ENCODE measurements at regions not wholly inside any gene's neighbourhood (a gene's known extent, or its start where the extent isn't known, plus 50 kb on each side); places are given as distances from the start of the nearest gene placed in this dataset.

DNA sequence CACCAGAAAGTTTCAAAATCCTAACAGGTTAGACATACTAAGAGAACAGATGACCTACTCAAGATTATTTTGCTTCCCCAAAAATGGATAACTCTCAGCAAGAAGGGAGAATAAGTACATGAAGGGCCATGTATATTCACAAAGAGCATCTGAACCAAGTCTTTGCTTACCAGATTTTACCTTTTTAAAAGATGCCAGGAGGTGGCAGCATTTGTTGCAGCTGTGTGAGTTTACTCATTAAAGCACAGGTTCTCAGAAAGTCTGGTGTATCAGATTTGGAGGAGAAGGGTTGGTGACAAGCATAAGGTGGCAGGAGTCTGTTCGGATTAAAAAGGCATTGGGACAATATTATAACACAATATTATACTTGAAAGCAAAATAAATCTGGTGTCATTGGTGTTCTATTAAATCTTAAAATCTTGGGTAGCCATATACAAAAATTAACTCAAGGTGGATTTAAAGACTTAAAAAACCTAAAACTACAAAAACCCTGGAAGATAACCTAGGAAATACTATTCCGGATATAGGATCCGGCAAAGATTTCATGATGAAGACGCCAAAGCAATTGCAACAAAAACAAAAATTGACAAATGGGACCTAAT, 51.3 kb upstream of the NFKB1 start:
- no peaks in the 10 kb centered on the region for H3K9me3 ChIP-seq (replicated peaks; ENCODE audit: control insufficient read depth, insufficient read depth, low read depth, low read length)
- H3K9me1 ChIP-seq (ENCODE audit: control insufficient read depth, insufficient read depth, low read length): no peaks in the 10 kb centered on the region
- DNase-seq (ENCODE audit: extremely low read depth in 1 of 4, low spot score in 3 of 4): peak; percentile 22 to 64 (median 32)
- H3K27ac ChIP-seq (ENCODE audit: extremely low read depth, low read depth, low read length): no peak overlapping the region
- H4K20me1 ChIP-seq (replicated peaks; ENCODE audit: control insufficient read depth, insufficient read depth, low read length): no peaks in the 10 kb centered on the region
- BruUV-seq (replicated peaks): no TSS peak
- in situ Hi-C loops (cut with MboI): loop anchor here (5.0 to 10.0 kb wide), 2 partner anchors 147 to 555 kb away; no protein-coding TSS in a partner anchor
- ATAC-seq: peak; percentile 83
- H3K36me3 ChIP-seq (ENCODE audit: control insufficient read depth, insufficient read depth, low read length): no peaks in the 10 kb centered on the region
- no peak overlapping the region; the same call in 1 of the 2 replicates for H2AFZ ChIP-seq (ENCODE audit: low read depth, low read length)
- no peaks in the 10 kb centered on the region; a peak in 1 of 5 replicates for H3K27me3 ChIP-seq (ENCODE audit: control insufficient read depth in 2 of 2, insufficient read depth in 2 of 2, low read length in 2 of 2)
- H3K4me2 ChIP-seq (ENCODE audit: insufficient read depth, low read length): no peak overlapping the region
- H3K4me1 ChIP-seq (replicated peaks in 1 of 2; ENCODE audit: control insufficient read depth in 2 of 2, insufficient read depth in 2 of 2, low read length in 2 of 2): peaks cover 0 to 2% of the 10 kb centered on the region in 2 experiments; a peak in 2 of 5 replicates
- ChIA-PET CTCF (ENCODE audit: low intra/inter-chr PET ratio) (interaction anchor here (0.7 to 1.3 kb wide), 3 partner anchors 160 to 579 kb away, joined by 3 to 5 read pairs (median 3); no protein-coding TSS in a partner anchor), POLR2A (no interaction called here)
- FAIRE-seq: peak; percentile 79
- WGBS (ENCODE audit: insufficient coverage, low coverage, missing lambda C conversion rate): 3% methylated on average over 4 of the region's 4 CpGs
- intact Hi-C loops (cut with micrococcal nuclease): loop anchor here (2.0 to 5.0 kb wide), 5 partner anchors 52 to 642 kb away; partner anchors contain the start of gene NFKB1
- H3K79me2 ChIP-seq (ENCODE audit: control insufficient read depth, insufficient read depth, low read length): no peaks in the 10 kb centered on the region
- no peak overlapping the region for H3K9ac ChIP-seq (ENCODE audit: insufficient read depth in 1 of 2, low read depth in 2 of 2, low read length in 2 of 2)
- H3K4me3 ChIP-seq: no peak overlapping the region
- TF ChIP-seq CCAR2 (IDR thresholded peaks at IDR 0.05; ENCODE audit: low read depth, low read length) (no peak), MAZ (CRISPR knock-in tag; conservative IDR thresholded peaks at IDR 0.05 in 1 of 2, IDR thresholded peaks at IDR 0.05 in 1 of 2) (no peak), NR2C1 (IDR thresholded peaks at IDR 0.05) (no peak), NR2C1 (tag; IDR thresholded peaks at IDR 0.05) (no peak), TAF1 (IDR thresholded peaks at IDR 0.05; ENCODE audit: control insufficient read depth, extremely low read depth, insufficient read depth, low read length, severe bottlenecking) (no peak), CREB1 (IDR thresholded peaks at IDR 0.05) (no peak), CREB1 (CRISPR knock-in tag; IDR thresholded peaks at IDR 0.05) (no peak), TFAM (CRISPR knock-in tag; conservative IDR thresholded peaks at IDR 0.05) (no peak)
- TF ChIP-seq, protein P1, sequence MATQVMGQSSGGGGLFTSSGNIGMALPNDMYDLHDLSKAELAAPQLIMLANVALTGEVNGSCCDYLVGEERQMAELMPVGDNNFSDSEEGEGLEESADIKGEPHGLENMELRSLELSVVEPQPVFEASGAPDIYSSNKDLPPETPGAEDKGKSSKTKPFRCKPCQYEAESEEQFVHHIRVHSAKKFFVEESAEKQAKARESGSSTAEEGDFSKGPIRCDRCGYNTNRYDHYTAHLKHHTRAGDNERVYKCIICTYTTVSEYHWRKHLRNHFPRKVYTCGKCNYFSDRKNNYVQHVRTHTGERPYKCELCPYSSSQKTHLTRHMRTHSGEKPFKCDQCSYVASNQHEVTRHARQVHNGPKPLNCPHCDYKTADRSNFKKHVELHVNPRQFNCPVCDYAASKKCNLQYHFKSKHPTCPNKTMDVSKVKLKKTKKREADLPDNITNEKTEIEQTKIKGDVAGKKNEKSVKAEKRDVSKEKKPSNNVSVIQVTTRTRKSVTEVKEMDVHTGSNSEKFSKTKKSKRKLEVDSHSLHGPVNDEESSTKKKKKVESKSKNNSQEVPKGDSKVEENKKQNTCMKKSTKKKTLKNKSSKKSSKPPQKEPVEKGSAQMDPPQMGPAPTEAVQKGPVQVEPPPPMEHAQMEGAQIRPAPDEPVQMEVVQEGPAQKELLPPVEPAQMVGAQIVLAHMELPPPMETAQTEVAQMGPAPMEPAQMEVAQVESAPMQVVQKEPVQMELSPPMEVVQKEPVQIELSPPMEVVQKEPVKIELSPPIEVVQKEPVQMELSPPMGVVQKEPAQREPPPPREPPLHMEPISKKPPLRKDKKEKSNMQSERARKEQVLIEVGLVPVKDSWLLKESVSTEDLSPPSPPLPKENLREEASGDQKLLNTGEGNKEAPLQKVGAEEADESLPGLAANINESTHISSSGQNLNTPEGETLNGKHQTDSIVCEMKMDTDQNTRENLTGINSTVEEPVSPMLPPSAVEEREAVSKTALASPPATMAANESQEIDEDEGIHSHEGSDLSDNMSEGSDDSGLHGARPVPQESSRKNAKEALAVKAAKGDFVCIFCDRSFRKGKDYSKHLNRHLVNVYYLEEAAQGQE (IDR thresholded peaks at IDR 0.05; ENCODE audit: borderline replicate concordance): peak; percentile 78
- TF ChIP-seq, protein P1 (CRISPR knock-in tag; IDR thresholded peaks at IDR 0.05; ENCODE audit: low read depth): no peak
- TF ChIP-seq, protein P2, sequence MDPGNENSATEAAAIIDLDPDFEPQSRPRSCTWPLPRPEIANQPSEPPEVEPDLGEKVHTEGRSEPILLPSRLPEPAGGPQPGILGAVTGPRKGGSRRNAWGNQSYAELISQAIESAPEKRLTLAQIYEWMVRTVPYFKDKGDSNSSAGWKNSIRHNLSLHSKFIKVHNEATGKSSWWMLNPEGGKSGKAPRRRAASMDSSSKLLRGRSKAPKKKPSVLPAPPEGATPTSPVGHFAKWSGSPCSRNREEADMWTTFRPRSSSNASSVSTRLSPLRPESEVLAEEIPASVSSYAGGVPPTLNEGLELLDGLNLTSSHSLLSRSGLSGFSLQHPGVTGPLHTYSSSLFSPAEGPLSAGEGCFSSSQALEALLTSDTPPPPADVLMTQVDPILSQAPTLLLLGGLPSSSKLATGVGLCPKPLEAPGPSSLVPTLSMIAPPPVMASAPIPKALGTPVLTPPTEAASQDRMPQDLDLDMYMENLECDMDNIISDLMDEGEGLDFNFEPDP (CRISPR knock-in tag; IDR thresholded peaks at IDR 0.05): no peak
- TF ChIP-seq, protein P3, sequence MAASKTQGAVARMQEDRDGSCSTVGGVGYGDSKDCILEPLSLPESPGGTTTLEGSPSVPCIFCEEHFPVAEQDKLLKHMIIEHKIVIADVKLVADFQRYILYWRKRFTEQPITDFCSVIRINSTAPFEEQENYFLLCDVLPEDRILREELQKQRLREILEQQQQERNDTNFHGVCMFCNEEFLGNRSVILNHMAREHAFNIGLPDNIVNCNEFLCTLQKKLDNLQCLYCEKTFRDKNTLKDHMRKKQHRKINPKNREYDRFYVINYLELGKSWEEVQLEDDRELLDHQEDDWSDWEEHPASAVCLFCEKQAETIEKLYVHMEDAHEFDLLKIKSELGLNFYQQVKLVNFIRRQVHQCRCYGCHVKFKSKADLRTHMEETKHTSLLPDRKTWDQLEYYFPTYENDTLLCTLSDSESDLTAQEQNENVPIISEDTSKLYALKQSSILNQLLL (CRISPR knock-in tag; IDR thresholded peaks at IDR 0.05; ENCODE audit: borderline replicate concordance): no peak

All from K562 (cell line).